Psoas muscle (tissue), 7 donors: ENCODE measurements at regions not wholly inside any gene's neighbourhood (a gene's known extent, or its start where the extent isn't known, plus 50 kb on each side); places are given as distances from the start of the nearest gene placed in this dataset.

Experiments
- ATAC-seq, 4 donors: fragments of 200-7000 bp; cut with Tn5 transposase; one replicate each; pipeline ENCODE4 v1.9.1; 2020; ENCODE audit warnings: moderate library complexity in 3 of 4, mild to moderate bottlenecking in 2 of 4
- DNase-seq, 2 donors: peaks; one replicate each; pipeline ENCODE4 v3.0.0-alpha.2; 2020
- H3K27ac ChIP-seq: fragments of 200-600 bp; one replicate; pipeline ENCODE4 v1.8.0; 2022
- H3K27me3 ChIP-seq, 3 donors: fragments of 200-600 bp in 1 of 3; one replicate each; pipeline versions ENCODE4 v1.6.1 to v1.8.0; 2013 to 2022; ENCODE audit warnings: low read length in 2 of 3, mild to moderate bottlenecking in 2 of 3, moderate library complexity in 1 of 3; ENCODE audit not compliant: insufficient read depth in 3 of 3
- H3K36me3 ChIP-seq, 2 donors: fragments of 200-600 bp in 1 of 2; one replicate each; pipeline versions ENCODE4 v1.6.1 to v1.8.0; 2013 to 2022; ENCODE audit warnings: low read depth in 1 of 2, mild to moderate bottlenecking in 1 of 2, moderate library complexity in 1 of 2; ENCODE audit not compliant: insufficient read depth in 1 of 2
- H3K4me1 ChIP-seq: fragments of 200-600 bp; one replicate; pipeline ENCODE4 v1.8.0; 2022
- H3K4me3 ChIP-seq: fragments of 200-600 bp; one replicate; pipeline ENCODE4 v1.8.0; 2022; ENCODE audit warnings: mild to moderate bottlenecking
- H3K9me3 ChIP-seq: fragments of 200-600 bp; one replicate; pipeline ENCODE4 v1.8.0; 2022
- WGBS, 3 donors: extraction: QIAGEN DNeasy Blood & Tissue Kit; methylation state at CpG; one replicate each; pipeline versions ENCODE4 v1.1.6 to v1.1.7; 2013; 5-methylcytosine and 5-hydroxymethylcytosine counted together
- intact Hi-C, 2 donors: fragments of 100-400 bp; cut with DNase I; formaldehyde crosslinking; loops; one replicate each; pipeline versions ENCODE4 v1.11.0 to v1.14.2; 2022
- TF ChIP-seq, protein P1 (sequence below): fragments of 200-600 bp; IDR thresholded peaks from one replicate; pipeline ENCODE4 v1.8.0; 2022; ENCODE audit warnings: antibody characterized with exemption
- donor health status: healthy with polysubstance abuse.
- donor health status: DM: no; HTN: no; CAD: no; lungs with moderate emphysema.
- donor health status: Bipolar disorder and iron deficiency.
- donor health status: healthy.
- donor health status: DM: yes; HTN: yes; CAD: no.
- donor health status: DM: no; HTN: no; CAD: no.
- donor health status: DM: yes; HTN: yes; CAD: no.

DNA sequence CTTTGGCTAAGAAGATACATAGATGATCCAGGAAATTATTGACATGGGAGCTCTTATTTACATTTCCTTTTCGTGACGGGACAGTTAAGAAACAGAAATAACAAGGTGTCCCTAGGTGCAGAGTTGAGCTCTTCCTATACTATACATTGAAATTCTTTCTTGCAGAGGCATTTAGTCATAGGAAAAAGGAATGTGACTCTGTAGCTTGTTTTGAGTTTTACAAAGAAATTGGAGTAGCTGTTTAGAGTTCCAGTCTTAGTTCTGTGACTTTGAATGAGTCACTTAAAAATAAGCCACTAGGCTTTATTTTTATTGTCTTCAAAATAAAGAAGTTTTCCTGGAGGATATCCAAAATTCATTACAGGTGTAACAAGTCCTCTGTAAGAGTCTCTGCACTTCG lies 723.5 kb upstream of the SGO1 start:
- DNase-seq (no peak), ATAC-seq (no peak)
- intact Hi-C loops: no loop called here
- Histone ChIP-seq H3K27ac (no peak overlapping the region), H3K4me1 (no peaks in the 10 kb centered on the region), H3K27me3 (no peaks in the 10 kb centered on the region), H3K4me3 (no peak overlapping the region), H3K36me3 (no peaks in the 10 kb centered on the region), H3K9me3 (no peaks in the 10 kb centered on the region)
- TF ChIP-seq, protein P1, sequence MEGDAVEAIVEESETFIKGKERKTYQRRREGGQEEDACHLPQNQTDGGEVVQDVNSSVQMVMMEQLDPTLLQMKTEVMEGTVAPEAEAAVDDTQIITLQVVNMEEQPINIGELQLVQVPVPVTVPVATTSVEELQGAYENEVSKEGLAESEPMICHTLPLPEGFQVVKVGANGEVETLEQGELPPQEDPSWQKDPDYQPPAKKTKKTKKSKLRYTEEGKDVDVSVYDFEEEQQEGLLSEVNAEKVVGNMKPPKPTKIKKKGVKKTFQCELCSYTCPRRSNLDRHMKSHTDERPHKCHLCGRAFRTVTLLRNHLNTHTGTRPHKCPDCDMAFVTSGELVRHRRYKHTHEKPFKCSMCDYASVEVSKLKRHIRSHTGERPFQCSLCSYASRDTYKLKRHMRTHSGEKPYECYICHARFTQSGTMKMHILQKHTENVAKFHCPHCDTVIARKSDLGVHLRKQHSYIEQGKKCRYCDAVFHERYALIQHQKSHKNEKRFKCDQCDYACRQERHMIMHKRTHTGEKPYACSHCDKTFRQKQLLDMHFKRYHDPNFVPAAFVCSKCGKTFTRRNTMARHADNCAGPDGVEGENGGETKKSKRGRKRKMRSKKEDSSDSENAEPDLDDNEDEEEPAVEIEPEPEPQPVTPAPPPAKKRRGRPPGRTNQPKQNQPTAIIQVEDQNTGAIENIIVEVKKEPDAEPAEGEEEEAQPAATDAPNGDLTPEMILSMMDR: no peak
- WGBS, 3 donors: 73 to 81% (median 76%) methylated on average over 3 of the region's 3 CpGs

DNA sequence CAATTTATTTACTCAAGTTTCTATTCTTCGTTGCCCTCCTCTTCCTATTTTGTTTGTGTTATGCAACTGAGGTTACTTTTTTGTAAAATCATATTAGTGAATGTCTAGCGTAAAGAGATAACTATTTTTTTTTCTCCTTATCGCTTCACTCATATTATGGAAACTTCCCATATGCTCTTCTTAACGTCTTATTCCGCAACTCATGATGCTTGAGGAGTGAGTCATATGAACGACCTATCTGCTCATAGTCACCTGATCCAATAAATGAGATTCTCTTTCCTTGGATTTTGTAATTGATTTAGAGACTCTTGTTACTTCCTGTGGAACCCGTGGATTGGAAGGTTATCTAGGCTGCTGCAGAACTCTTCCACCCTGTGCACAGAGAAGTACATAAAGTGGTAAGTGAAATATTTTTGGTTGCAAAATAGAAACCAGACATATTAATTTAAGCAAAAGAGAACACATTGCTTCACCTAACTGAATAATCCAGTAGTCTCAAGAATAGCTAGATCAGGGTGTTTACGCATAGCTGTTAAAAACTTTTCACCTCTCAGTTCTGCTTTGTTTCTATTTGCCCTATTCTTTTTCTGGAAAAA lies 719.3 kb upstream of the SGO1 start:
- Histone ChIP-seq H3K4me3 (no peak overlapping the region), H3K9me3 (no peaks in the 10 kb centered on the region), H3K27me3 (no peaks in the 10 kb centered on the region), H3K27ac (no peak overlapping the region), H3K4me1 (no peaks in the 10 kb centered on the region), H3K36me3 (no peaks in the 10 kb centered on the region)
- DNase-seq (no peak), ATAC-seq (no peak)
- WGBS, 3 donors: 79 to 84% (median 84%) methylated on average over 8 of the region's 8 CpGs
- intact Hi-C loops: no loop called here
- TF ChIP-seq, protein P1: no peak

DNA sequence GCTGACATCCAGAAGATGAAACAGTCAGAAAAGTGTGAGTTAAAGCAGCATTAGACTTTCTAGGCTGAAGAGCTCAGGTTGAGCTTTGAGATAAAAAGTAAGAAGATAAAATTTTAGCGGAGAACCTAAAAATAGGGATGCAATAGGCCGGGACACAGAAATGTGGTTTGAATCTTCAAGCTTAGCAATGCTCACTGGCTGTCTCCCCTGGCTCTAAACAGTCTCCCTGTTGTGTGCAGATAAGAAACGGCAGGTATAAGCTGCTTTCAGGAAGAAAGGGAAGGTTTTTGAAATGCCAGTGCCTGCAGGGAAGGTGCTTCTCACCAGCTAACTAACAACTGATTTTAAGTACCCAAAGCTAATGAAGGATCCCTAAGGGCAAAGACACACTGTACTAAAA lies 718.7 kb upstream of the SGO1 start:
- TF ChIP-seq, protein P1: no peak
- no peak for DNase-seq

DNA sequence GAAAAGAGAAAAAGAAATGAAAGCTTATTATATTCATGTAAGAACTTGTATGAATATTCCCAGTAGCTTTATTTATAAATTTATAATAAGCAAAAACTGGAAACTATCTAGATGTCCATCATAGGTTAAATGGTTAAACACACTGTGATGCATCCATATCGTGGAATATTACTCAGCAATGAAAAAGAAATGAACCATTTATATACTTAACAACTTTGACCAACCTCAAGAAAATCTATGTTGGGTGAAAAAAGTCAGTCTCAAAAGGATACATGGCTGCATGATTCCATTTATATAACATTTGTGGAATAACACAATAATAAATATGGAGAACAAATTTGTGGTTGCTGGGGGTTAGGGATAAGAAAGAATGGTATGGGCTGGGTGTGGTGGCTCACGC lies 713.0 kb upstream of the SGO1 start:
- intact Hi-C loops: no loop called here
- no peaks in the 10 kb centered on the region for H3K4me1 ChIP-seq
- no peaks in the 10 kb centered on the region for H3K27me3 ChIP-seq
- no peaks in the 10 kb centered on the region for H3K36me3 ChIP-seq
- H3K9me3 ChIP-seq: no peaks in the 10 kb centered on the region
- no peak overlapping the region for H3K4me3 ChIP-seq
- WGBS, 3 donors: 88 to 97% (median 90%) methylated on average over 2 of the region's 2 CpGs
- DNase-seq: no peak
- ATAC-seq: no peak
- H3K27ac ChIP-seq: no peak overlapping the region
- TF ChIP-seq, protein P1: no peak

More for the DNA sequence above, 718.7 kb upstream of the SGO1 start:
- H3K36me3 ChIP-seq: no peaks in the 10 kb centered on the region
- H3K27ac ChIP-seq: no peak overlapping the region
- ATAC-seq: no peak
- WGBS, 3 donors: 61 to 62% (median 62%) methylated on average over 3 of the region's 3 CpGs
- intact Hi-C loops: no loop called here
- no peaks in the 10 kb centered on the region for H3K4me1 ChIP-seq
- H3K27me3 ChIP-seq: no peaks in the 10 kb centered on the region
- no peak overlapping the region for H3K4me3 ChIP-seq
- H3K9me3 ChIP-seq: no peaks in the 10 kb centered on the region

DNA sequence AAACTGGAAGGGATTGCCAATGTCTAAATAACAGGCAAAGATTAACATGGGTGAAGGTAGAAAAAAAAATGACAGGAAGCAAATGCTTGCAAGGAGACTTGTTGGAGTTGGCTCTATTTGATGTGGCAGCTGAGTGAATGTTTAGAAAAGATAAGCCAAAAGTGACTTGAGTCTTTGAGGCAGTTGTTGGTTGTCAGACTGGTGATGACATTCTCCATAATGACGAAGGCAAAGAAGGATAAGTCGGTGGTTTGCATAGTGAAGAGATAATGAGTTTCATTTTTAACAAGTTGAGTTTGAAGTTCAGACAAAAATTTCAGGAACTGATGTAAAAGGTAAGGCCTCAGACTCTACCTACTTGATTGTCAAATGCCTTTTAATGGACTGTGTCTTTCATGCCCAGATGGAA lies 704.1 kb upstream of the SGO1 start:
- no peak for ATAC-seq
- Histone ChIP-seq H3K36me3 (no peaks in the 10 kb centered on the region), H3K27ac (no peak overlapping the region), H3K27me3 (no peaks in the 10 kb centered on the region), H3K4me3 (no peak overlapping the region), H3K4me1 (no peaks in the 10 kb centered on the region), H3K9me3 (no peaks in the 10 kb centered on the region)
- intact Hi-C loops: no loop called here
- TF ChIP-seq, protein P1: no peak
- no peak for DNase-seq
- 81 to 92% (median 84%) methylated on average over 2 of the region's 2 CpGs for WGBS, 3 donors
